HUES64 (cell line): ENCODE measurements at regions not wholly inside any gene's neighbourhood (a gene's known extent, or its start where the extent isn't known, plus 50 kb on each side); places are given as distances from the start of the nearest gene placed in this dataset.
A peak's percentile ranks its signal among the peaks of the same experiment; 100 is the strongest.

Experiments
- H3K27ac ChIP-seq: 2 replicates; pipeline ENCODE4 v1.7.0; 2013; ENCODE audit warnings: low read depth, low read length, inconsistent platforms
- H3K27me3 ChIP-seq: 2 replicates; pipeline ENCODE4 v1.6.1; 2013; ENCODE audit warnings: mild to moderate bottlenecking, low read length; ENCODE audit not compliant: insufficient read depth
- H3K36me3 ChIP-seq: 2 replicates; pipeline ENCODE4 v1.6.1; 2013; ENCODE audit warnings: mild to moderate bottlenecking, low read length; ENCODE audit not compliant: insufficient read depth
- H3K4me1 ChIP-seq: 2 replicates; pipeline ENCODE4 v1.6.1; 2013; ENCODE audit warnings: mild to moderate bottlenecking, low read length, moderate library complexity; ENCODE audit not compliant: insufficient read depth
- H3K4me3 ChIP-seq: 2 replicates; pipeline ENCODE4 v1.5.1; 2013; ENCODE audit warnings: mild to moderate bottlenecking, low read length, moderate library complexity
- H3K9ac ChIP-seq: 2 replicates; pipeline ENCODE4 v1.6.1; 2013; ENCODE audit warnings: mild to moderate bottlenecking, low read depth, low read length
- H3K9me3 ChIP-seq: 2 replicates; pipeline ENCODE4 v1.6.1; 2013; ENCODE audit warnings: low read depth, low read length; ENCODE audit not compliant: insufficient read depth
- WGBS: fragments of 150-250, 120-280 bp; methylation state at CpG from one replicate; pipeline ENCODE4 v1.1.7; 2013; ENCODE audit warnings: missing lambda C conversion rate; 5-methylcytosine and 5-hydroxymethylcytosine counted together

DNA sequence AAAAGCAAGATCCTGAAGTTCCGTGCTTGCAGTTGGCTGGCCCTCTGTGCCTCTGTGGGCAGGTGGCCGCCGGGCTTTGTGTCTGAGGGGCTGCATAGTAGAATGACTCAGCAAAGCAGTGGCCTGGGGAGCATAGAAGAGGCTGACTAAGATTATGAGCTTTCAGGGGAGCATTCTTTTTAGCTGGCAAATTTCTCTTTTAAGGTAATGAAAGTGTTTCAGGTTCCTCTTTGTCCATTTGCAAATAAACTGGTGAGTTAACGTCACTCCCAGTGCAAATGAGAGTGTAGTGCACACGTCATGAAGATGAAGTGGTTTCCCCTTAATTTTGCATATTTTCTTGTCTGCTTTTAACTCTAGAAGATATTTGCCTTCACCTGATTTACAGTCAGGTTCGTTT is 98.6 kb downstream of the BCL2L11 start:
- peak overlapping the region; percentile 53; the same call in 1 of the 2 replicates for H3K27ac ChIP-seq
- WGBS = 48% methylated on average over 6 of the region's 6 CpGs
- no peak overlapping the region for H3K4me3 ChIP-seq
- peak overlapping the region; percentile 29; the same call in 1 of the 2 replicates for H3K9ac ChIP-seq
- H3K4me1 ChIP-seq = peaks cover 11% of the 10 kb centered on the region
- peaks cover 12% of the 10 kb centered on the region; the same call in 1 of the 2 replicates for H3K9me3 ChIP-seq
- no peaks in the 10 kb centered on the region for H3K27me3 ChIP-seq
- H3K36me3 ChIP-seq = no peaks in the 10 kb centered on the region; the same call in 1 of the 2 replicates

DNA sequence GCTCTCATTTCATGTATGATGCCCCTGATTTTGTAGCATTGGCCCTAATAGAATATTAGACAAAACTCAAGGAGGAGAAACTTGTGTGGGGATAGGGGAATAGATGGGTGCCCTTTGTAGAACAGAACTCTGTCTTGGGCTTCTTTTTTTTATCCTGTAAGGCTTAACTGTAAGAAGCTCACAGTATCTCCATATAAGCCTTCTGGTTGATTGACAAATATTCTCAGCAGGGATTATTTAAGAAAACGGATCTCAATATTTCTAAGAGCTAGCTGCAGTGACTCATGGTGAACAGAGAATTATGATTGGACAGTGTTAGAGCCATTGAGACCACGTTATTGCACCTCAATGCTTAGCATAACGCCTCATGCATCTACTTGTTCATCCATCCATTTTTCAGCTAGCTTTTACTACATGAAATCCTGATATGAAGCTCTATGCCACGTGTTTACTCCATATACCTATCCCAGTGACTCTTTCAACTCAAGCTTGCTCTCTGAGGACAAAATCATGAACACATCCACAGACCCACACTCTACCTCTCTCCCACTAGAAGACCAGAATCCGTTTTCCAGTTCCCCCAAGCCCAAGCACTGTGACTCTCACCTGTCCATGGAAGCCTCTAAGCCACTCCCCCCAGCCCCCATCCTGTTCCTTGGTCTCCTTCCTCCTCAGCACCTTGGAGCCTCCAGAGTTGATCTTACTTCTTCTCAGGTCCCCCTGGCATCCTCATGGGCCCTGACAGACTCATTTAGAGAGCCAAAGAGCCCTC is 99.2 kb downstream of the BCL2L11 start:
- peak overlapping the region; percentile 53; the same call in 1 of the 2 replicates for H3K27ac ChIP-seq
- H3K9me3 ChIP-seq = peaks cover 6% of the 10 kb centered on the region; the same call in 1 of the 2 replicates
- WGBS = 91% methylated on average over 5 of the region's 5 CpGs
- H3K27me3 ChIP-seq = no peaks in the 10 kb centered on the region
- H3K4me1 ChIP-seq = peaks cover 11% of the 10 kb centered on the region
- H3K9ac ChIP-seq = peak overlapping the region; percentile 29; the same call in 1 of the 2 replicates
- no peak overlapping the region for H3K4me3 ChIP-seq
- no peaks in the 10 kb centered on the region for H3K36me3 ChIP-seq

DNA sequence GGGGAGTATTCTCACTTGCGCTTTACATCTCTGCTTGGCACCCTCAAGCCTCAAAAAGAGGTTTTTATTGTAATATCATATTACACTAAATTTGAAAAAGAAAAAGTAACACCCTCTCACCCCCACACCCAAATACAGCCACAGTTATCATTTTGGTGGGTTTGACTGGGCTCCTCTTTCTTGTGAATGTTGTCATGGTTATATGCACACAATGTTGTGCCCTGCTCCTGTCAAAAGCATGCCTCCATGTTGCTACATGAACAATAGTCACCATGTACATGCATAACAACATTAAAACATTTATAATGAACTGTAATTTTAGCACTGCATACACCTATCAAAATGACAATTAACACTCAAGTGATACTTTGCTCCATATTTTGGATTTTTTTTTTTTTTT is 100.2 kb downstream of the BCL2L11 start:
- no peak overlapping the region for H3K9ac ChIP-seq
- H3K27ac ChIP-seq = no peak overlapping the region
- 0 out of 2 replicates have a peak, but pooled peaks cover 3% of the 10 kb centered on the region for H3K9me3 ChIP-seq
- peaks cover 11% of the 10 kb centered on the region for H3K4me1 ChIP-seq
- H3K36me3 ChIP-seq = no peaks in the 10 kb centered on the region
- H3K4me3 ChIP-seq = no peak overlapping the region
- WGBS = no CpG with 5 or more reads among the region's 1 CpG
- no peaks in the 10 kb centered on the region for H3K27me3 ChIP-seq

DNA sequence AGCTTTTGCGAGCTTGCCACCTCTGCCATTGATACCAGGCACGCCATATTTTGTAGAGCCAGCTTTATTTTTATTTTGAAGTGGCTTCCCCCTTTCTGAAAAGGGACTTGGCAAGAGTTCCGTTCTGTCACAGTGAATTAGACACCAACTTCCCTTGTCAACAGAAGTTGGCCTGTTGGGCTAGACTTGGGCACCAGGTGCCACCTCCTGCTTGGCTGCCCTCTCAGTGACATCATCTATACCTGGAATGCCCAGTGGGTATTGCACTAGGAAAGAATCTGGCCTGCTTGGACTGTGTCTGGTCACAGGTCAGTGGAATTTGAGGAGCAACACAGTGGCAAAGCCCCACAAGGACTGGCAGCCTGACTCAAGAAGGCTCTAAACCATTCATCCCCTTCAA is 101.0 kb downstream of the BCL2L11 start:
- 0 out of 2 replicates have a peak, but pooled peaks cover 2% of the 10 kb centered on the region for H3K9me3 ChIP-seq
- H3K27me3 ChIP-seq = no peaks in the 10 kb centered on the region
- no peaks in the 10 kb centered on the region for H3K36me3 ChIP-seq
- no peak overlapping the region for H3K9ac ChIP-seq
- H3K27ac ChIP-seq = no peak overlapping the region
- H3K4me1 ChIP-seq = peaks cover 11% of the 10 kb centered on the region
- WGBS = 92% methylated on average over 3 of the region's 3 CpGs
- no peak overlapping the region for H3K4me3 ChIP-seq

DNA sequence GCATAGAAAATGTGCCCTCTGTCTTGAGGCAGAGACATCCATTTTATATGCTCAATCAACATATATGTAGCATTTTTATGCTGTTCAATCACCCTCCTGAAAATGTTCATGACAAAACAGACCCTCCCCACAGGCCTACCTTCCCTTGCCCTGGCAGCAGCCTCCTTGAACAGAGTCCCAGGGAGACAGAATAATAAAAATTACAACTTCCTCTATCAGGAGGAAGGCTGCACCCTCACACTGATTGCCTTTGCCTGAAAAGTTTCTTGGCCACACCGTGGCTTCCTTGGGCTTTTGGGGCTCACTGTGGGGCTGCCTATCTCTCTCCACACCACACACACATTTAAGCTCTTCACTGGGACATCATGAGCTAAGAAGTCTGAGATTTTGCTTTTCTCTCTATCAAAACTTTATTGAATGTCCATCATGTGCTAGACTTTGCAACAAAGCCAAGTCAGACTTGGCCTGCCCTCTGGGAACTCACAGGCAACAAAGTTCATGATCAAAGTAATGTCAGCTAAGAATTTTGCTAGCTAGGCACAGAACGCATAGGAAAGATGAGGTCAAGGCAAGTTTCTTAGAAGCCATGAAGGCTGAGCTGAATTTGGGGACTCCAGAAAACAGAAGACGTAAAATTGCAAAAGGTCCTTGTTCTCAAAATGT is 101.6 kb downstream of the BCL2L11 start:
- Histone ChIP-seq H3K27me3 (no peaks in the 10 kb centered on the region), H3K4me1 (peaks cover 11% of the 10 kb centered on the region), H3K36me3 (no peaks in the 10 kb centered on the region), H3K4me3 (no peak overlapping the region), H3K9ac (no peak overlapping the region), H3K9me3 (no peaks in the 10 kb centered on the region), H3K27ac (no peak overlapping the region)
- 93% methylated on average over 3 of the region's 3 CpGs for WGBS

DNA sequence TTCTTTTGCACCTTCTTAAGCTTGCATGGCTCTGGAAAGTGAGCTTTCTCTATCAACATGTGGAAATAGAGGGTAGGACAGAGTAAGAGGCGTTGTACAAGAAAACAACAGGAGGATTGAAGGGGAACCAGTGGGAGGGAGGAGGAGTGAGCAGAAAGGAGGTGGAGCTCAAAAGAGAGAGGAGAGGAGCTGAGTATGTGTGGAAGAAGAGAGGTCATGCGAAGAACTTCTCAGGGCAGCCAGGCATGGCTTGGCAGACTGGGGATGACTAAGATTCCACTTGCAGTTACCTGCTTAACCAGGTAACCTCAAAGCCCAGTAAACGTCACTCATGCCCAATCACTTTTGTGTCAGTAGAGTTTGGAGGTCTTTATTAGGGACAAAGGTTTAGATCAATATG is 105.1 kb downstream of the BCL2L11 start:
- H3K4me1 ChIP-seq = no peaks in the 10 kb centered on the region
- H3K36me3 ChIP-seq = no peaks in the 10 kb centered on the region
- no peaks in the 10 kb centered on the region for H3K27me3 ChIP-seq
- peaks cover 7% of the 10 kb centered on the region; the same call in 1 of the 2 replicates for H3K9me3 ChIP-seq
- 89% methylated on average over 3 of the region's 3 CpGs for WGBS
- no peak overlapping the region for H3K4me3 ChIP-seq
- no peak overlapping the region for H3K9ac ChIP-seq
- no peak overlapping the region for H3K27ac ChIP-seq

DNA sequence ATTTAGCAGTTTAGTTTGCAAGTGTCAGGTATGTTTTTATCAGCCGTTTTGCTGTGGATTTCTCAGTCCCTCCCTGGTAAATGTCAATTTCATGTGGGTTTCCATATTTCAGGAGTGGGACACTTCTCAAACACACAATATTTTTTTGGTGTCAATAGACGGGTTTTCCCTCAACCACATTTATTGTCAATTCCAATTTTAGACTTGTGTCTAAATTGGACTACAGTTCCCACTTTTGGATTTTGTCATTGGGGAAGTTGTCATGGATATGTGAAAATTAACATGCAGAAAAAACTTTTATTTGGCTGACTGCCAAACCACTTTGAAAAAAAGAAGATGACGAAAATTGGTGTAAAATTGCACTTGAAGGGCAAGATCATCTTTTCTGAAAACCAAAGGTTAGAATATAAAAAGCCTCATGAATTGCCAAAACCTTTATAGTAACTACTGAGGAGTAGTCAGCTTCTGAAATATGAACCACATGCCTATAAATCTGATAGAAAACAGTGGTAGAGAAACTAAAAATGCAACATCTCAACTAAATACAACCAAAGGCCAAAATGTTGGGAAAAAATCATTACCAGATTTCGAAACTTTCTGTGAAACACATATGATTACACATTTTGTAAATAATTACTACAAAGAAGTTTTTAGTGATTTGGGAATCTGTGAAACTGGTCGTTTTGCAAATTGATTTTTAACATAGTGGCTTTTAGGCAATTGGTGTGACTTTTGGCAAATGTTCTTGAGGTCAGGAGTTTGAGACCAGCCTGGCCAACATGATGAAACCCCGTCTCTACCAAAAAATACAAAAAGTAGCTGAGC is 106.4 kb downstream of the BCL2L11 start:
- Histone ChIP-seq H3K36me3 (no peaks in the 10 kb centered on the region), H3K9me3 (peaks cover 18% of the 10 kb centered on the region; the same call in 1 of the 2 replicates), H3K4me3 (no peak overlapping the region), H3K27ac (no peak overlapping the region), H3K27me3 (no peaks in the 10 kb centered on the region), H3K9ac (no peak overlapping the region), H3K4me1 (no peaks in the 10 kb centered on the region)
- 96% methylated on average over 5 of the region's 6 CpGs for WGBS

DNA sequence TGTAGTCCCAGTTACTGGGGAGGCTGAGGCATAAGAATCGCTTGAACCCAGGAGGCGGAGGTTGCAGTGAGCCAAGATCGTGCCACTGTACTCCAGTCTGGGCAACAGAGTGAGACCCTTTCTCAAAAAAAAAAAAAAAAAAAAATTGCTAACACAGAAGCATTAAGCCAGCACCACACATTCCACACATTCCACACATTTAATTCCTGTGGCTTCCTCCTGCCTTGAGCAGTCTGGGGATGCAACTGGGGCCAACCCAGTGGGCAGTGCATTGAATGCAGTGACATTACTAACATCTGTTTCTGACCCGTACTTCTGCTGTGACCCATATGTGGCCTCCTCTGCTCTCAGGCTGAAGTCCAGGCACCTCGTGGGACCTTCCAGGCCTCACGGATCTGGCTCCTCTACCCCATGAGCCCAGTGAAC is 107.0 kb downstream of the BCL2L11 start:
- H3K9me3 ChIP-seq = peaks cover 22% of the 10 kb centered on the region; the same call in 1 of the 2 replicates
- H3K27me3 ChIP-seq = no peaks in the 10 kb centered on the region
- H3K9ac ChIP-seq = no peak overlapping the region
- no peak overlapping the region for H3K27ac ChIP-seq
- no peaks in the 10 kb centered on the region for H3K36me3 ChIP-seq
- H3K4me1 ChIP-seq = no peaks in the 10 kb centered on the region
- 74% methylated on average over 6 of the region's 6 CpGs for WGBS
- no peak overlapping the region for H3K4me3 ChIP-seq

DNA sequence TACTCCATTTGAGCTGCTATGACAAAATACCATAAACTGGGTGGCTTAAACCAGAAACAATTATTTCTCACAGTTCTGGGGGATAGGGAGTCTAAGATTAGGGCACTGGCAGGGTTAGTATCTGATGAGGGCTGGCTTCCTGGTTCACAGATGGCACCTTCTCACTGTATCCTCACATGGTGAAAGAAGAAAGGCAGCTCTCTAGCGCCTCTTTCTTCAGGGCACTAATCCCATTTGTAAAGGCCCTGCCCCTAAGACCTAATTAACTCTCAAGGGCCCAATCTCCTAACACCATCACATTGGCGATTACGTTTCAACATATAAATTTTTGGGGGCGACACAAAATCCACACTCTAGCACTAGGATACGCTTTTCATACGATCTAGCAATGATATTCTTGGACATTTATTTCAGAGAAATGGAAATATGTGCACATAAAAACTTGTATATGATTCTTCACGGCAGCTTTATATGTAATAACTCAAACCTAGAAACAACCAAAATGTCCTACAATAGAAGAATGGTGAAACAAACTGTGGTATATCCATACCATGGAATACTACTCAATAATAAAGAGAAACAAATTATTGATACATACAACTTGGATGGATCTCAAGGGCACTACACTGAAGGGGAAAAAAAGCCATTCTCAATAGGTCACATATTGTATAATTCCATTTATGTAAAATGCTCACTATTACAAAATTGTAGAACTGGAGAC is 111.0 kb downstream of the BCL2L11 start:
- Histone ChIP-seq H3K36me3 (no peaks in the 10 kb centered on the region), H3K27me3 (no peaks in the 10 kb centered on the region), H3K4me1 (no peaks in the 10 kb centered on the region), H3K4me3 (no peak overlapping the region), H3K27ac (no peak overlapping the region), H3K9me3 (peaks cover 22% of the 10 kb centered on the region; the same call in 1 of the 2 replicates), H3K9ac (no peak overlapping the region)
- 96% methylated on average over 6 of the region's 7 CpGs for WGBS

DNA sequence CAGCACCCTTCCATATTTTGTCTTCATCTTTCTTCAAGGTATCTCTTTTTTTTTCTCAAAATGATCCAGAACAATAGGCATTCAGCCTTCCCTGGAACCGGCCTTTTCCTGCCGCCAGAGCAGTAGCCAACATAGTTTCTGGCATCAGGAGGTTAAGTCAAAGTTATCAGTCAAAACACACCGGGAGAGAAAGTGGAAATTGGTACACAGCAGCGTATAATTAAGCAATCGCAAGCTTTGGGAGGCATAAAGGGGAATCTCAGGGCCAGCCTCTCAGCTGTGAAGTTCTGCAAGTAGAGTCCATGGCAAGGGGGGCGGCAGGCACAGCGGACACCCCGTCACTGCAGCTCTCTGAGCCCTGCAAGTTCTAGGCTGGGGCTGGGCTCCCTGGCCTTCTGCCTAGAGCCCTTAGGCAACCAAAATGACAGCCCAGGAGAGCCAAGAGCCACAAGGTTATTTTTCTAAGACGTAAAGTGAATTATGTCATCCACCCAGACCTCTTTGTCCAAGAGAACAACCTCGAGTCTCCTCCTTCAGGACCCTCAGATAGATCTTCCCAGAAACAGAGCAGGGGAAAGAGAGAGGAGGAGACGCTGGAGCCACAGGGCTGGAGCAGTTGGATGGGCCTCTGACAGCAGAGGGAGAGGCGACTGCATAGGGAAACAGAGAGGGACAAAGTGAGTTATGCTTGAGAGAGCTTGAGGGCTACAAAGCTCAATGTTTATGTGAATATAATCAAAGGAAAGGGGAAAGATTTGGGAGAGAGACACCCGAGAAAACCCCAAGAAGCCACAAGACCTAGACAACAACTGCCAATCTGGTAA is 114.7 kb downstream of the BCL2L11 start:
- Histone ChIP-seq H3K36me3 (no peaks in the 10 kb centered on the region; the same call in 1 of the 2 replicates), H3K4me3 (no peak overlapping the region), H3K27ac (no peak overlapping the region), H3K27me3 (no peaks in the 10 kb centered on the region), H3K9ac (no peak overlapping the region), H3K9me3 (peaks cover 14% of the 10 kb centered on the region; the same call in 1 of the 2 replicates), H3K4me1 (no peaks in the 10 kb centered on the region)
- WGBS = 93% methylated on average over 13 of the region's 13 CpGs
